ENCODE measurements at regions not wholly inside any gene's neighbourhood (a gene's known extent, or its start where the extent isn't known, plus 50 kb on each side); places are given as distances from the start of the nearest gene placed in this dataset.

DNA sequence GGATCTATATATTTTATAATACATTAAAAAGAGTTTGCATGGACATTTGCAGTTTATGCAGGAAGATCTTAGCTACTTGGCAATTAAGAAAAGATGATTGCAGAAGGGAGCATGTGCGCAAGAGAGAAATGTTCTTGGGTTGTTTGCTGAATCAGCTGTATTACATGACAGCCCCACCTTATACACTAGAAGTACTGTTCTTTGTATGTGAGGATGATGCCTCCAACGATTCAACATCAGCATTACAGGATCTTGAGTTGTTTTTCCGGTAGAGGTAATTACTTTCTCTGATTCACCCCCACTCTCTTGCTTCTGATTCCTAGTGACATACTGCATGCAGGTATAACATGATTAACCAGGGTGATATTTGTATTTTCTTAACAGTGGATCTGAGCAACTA, 140.8 kb downstream of the PCDH7 start:
- no peak overlapping the region for H3K27ac ChIP-seq (ENCODE audit: low read depth in 1 of 2, low read length in 2 of 2)
- H3K4me1 ChIP-seq (ENCODE audit: control insufficient read depth in 1 of 2, insufficient read depth in 2 of 2, low read length in 2 of 2): no peaks in the 10 kb centered on the region
- no peaks in the 10 kb centered on the region for H3K27me3 ChIP-seq (ENCODE audit: control insufficient read depth in 2 of 2, insufficient read depth in 2 of 2, low read length in 2 of 2)
- Mint-ChIP-seq H3K27ac (no peak overlapping the region), H3K4me1 (no peaks in the 10 kb centered on the region), H3K27me3 (ENCODE audit: low read depth in 3 of 3) (no peaks in the 10 kb centered on the region), H3K9me3 (no peaks in the 10 kb centered on the region), H3K36me3 (no peaks in the 10 kb centered on the region), H3K4me3 (no peak overlapping the region)
- TF ChIP-seq, protein P1, sequence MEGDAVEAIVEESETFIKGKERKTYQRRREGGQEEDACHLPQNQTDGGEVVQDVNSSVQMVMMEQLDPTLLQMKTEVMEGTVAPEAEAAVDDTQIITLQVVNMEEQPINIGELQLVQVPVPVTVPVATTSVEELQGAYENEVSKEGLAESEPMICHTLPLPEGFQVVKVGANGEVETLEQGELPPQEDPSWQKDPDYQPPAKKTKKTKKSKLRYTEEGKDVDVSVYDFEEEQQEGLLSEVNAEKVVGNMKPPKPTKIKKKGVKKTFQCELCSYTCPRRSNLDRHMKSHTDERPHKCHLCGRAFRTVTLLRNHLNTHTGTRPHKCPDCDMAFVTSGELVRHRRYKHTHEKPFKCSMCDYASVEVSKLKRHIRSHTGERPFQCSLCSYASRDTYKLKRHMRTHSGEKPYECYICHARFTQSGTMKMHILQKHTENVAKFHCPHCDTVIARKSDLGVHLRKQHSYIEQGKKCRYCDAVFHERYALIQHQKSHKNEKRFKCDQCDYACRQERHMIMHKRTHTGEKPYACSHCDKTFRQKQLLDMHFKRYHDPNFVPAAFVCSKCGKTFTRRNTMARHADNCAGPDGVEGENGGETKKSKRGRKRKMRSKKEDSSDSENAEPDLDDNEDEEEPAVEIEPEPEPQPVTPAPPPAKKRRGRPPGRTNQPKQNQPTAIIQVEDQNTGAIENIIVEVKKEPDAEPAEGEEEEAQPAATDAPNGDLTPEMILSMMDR (IDR thresholded peaks at IDR 0.05): no peak
- no peak for DNase-seq
- H3K79me2 ChIP-seq (ENCODE audit: insufficient read depth, low read length): no peaks in the 10 kb centered on the region
- H4K20me1 ChIP-seq (ENCODE audit: insufficient read depth, low read length): no peaks in the 10 kb centered on the region
- no peak overlapping the region for H3K4me2 ChIP-seq (replicated peaks; ENCODE audit: extremely low read depth, low read length, poor library complexity, severe bottlenecking)
- H3K9me3 ChIP-seq (replicated peaks in 1 of 2; ENCODE audit: control insufficient read depth in 1 of 2, insufficient read depth in 1 of 2, low read length in 2 of 2): no peaks in the 10 kb centered on the region
- intact Hi-C loops (cut with micrococcal nuclease): no loop called here
- no peak overlapping the region for H2AFZ ChIP-seq (ENCODE audit: insufficient read depth, low read depth, low read length, poor library complexity, severe bottlenecking)
- H3K9ac ChIP-seq (ENCODE audit: insufficient read depth, low read length, poor library complexity, severe bottlenecking): no peak overlapping the region
- no peak overlapping the region for H3K4me3 ChIP-seq (replicated peaks in 1 of 3; ENCODE audit: low read depth in 2 of 3, low read length in 3 of 3)
- WGBS (ENCODE audit: insufficient coverage): no CpG with 5 or more reads among the region's 3 CpGs
- no peaks in the 10 kb centered on the region for H3K36me3 ChIP-seq (replicated peaks in 1 of 2; ENCODE audit: control insufficient read depth in 1 of 2, insufficient read depth in 2 of 2, low read length in 2 of 2)

DNA sequence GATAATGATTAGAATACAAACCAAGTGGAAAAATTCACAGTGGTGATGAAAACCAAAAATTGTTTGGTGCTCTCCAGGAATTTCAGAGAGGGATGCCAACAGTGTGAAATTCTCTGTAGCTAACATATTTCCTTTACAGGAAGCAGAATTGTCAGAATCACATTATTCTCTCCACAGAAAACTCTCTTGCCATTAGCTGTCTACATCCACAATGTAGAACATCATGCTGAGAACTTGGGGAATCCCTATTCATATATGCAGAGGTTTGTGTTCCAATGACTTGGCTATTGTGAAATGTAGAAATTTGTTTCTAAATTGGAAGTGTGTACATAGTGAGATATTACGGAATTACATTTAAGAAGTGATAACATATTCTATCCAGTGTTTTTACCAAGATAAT, 142.0 kb downstream of the PCDH7 start:
- Mint-ChIP-seq H3K36me3 (no peaks in the 10 kb centered on the region), H3K4me1 (no peaks in the 10 kb centered on the region), H3K4me3 (no peak overlapping the region), H3K9me3 (no peaks in the 10 kb centered on the region), H3K27me3 (ENCODE audit: low read depth in 3 of 3) (no peaks in the 10 kb centered on the region), H3K27ac (no peak overlapping the region)
- no peak overlapping the region for H3K4me3 ChIP-seq (replicated peaks in 1 of 3; ENCODE audit: low read depth in 2 of 3, low read length in 3 of 3)
- no peak overlapping the region for H3K27ac ChIP-seq (ENCODE audit: low read depth in 1 of 2, low read length in 2 of 2)
- H4K20me1 ChIP-seq (ENCODE audit: insufficient read depth, low read length): no peaks in the 10 kb centered on the region
- H3K4me2 ChIP-seq (replicated peaks; ENCODE audit: extremely low read depth, low read length, poor library complexity, severe bottlenecking): no peak overlapping the region
- no peak overlapping the region for H2AFZ ChIP-seq (ENCODE audit: insufficient read depth, low read depth, low read length, poor library complexity, severe bottlenecking)
- H3K9me3 ChIP-seq (replicated peaks in 1 of 2; ENCODE audit: control insufficient read depth in 1 of 2, insufficient read depth in 1 of 2, low read length in 2 of 2): no peaks in the 10 kb centered on the region
- DNase-seq: no peak
- no peaks in the 10 kb centered on the region for H3K27me3 ChIP-seq (ENCODE audit: control insufficient read depth in 2 of 2, insufficient read depth in 2 of 2, low read length in 2 of 2)
- WGBS (ENCODE audit: insufficient coverage): no CpG with 5 or more reads among the region's 1 CpG
- H3K79me2 ChIP-seq (ENCODE audit: insufficient read depth, low read length): no peaks in the 10 kb centered on the region
- H3K36me3 ChIP-seq (replicated peaks in 1 of 2; ENCODE audit: control insufficient read depth in 1 of 2, insufficient read depth in 2 of 2, low read length in 2 of 2): no peaks in the 10 kb centered on the region
- intact Hi-C loops (cut with micrococcal nuclease): no loop called here
- no peak overlapping the region for H3K9ac ChIP-seq (ENCODE audit: insufficient read depth, low read length, poor library complexity, severe bottlenecking)
- no peaks in the 10 kb centered on the region for H3K4me1 ChIP-seq (ENCODE audit: control insufficient read depth in 1 of 2, insufficient read depth in 2 of 2, low read length in 2 of 2)
- TF ChIP-seq, protein P1 (IDR thresholded peaks at IDR 0.05): no peak
